MM.1S (cell line): ENCODE measurements at regions not wholly inside any gene's neighbourhood (a gene's known extent, or its start where the extent isn't known, plus 50 kb on each side); places are given as distances from the start of the nearest gene placed in this dataset.

Experiments
- DNase-seq: peaks from one replicate; pipeline ENCODE4 v3.0.0-alpha.2; 2015
- H2AFZ ChIP-seq: fragments of 300-600 bp; sonication (generic); 2 replicates; pipeline ENCODE4 v1.6.0; 2016; ENCODE audit warnings: antibody characterized with exemption, low read length
- H3F3A ChIP-seq: fragments of 300-600 bp; sonication (generic); 2 replicates; pipeline ENCODE4 v1.6.1; 2016; ENCODE audit warnings: mild to moderate bottlenecking, antibody characterized with exemption, low read length, moderate library complexity, mixed read lengths; ENCODE audit not compliant: insufficient read depth
- H3K27ac ChIP-seq: fragments of 300-600 bp; sonication (generic); 2 replicates; pipeline ENCODE4 v1.5.1; 2016; ENCODE audit warnings: mild to moderate bottlenecking, low read length
- H3K27me3 ChIP-seq: fragments of 300-600 bp; sonication (generic); replicated peaks from 2 replicates; pipeline ENCODE4 v1.6.0; 2016; ENCODE audit warnings: low read length; ENCODE audit not compliant: insufficient read depth
- H3K36me3 ChIP-seq: fragments of 300-600 bp; sonication (generic); replicated peaks from 2 replicates; pipeline ENCODE4 v1.6.1; 2016; ENCODE audit warnings: mild to moderate bottlenecking, low read length, mixed read lengths; ENCODE audit not compliant: insufficient read depth
- H3K4me1 ChIP-seq: fragments of 300-600 bp; sonication (generic); 2 replicates; pipeline ENCODE4 v1.6.1; 2016; ENCODE audit warnings: low read length, mixed read lengths
- H3K4me2 ChIP-seq: fragments of 300-600 bp; sonication (generic); 2 replicates; pipeline ENCODE4 v1.6.0; 2016; ENCODE audit warnings: low read depth, low read length
- H3K4me3 ChIP-seq: fragments of 300-600 bp; sonication (generic); 2 replicates; pipeline ENCODE4 v1.5.1; 2016; ENCODE audit warnings: low read length, mixed read lengths
- H3K79me2 ChIP-seq: fragments of 300-600 bp; sonication (generic); 2 replicates; pipeline ENCODE4 v1.6.1; 2016; ENCODE audit warnings: mixed run types, low read length, mixed read lengths
- H3K9ac ChIP-seq: fragments of 300-600 bp; sonication (generic); 2 replicates; pipeline ENCODE4 v1.6.1; 2016; ENCODE audit warnings: low read length, mixed read lengths
- H3K9me2 ChIP-seq: fragments of 300-600 bp; sonication (generic); replicated peaks from 2 replicates; pipeline ENCODE4 v1.6.1; 2016; ENCODE audit warnings: mild to moderate bottlenecking, low read length, mixed read lengths; ENCODE audit not compliant: insufficient read depth
- H3K9me3 ChIP-seq: fragments of 300-600 bp; sonication (generic); replicated peaks from 2 replicates; pipeline ENCODE4 v1.6.1; 2016; ENCODE audit warnings: mild to moderate bottlenecking, low read length, mixed read lengths; ENCODE audit not compliant: insufficient read depth
- H4K20me1 ChIP-seq: fragments of 300-600 bp; sonication (generic); 2 replicates; pipeline ENCODE4 v1.6.1; 2016; ENCODE audit warnings: mild to moderate bottlenecking, low read length, moderate library complexity, mixed read lengths; ENCODE audit not compliant: insufficient read depth
- EZH2 ChIP-seq: fragments of 300-600 bp; sonication (generic); optimal IDR thresholded peaks from 2 replicates; pipeline ENCODE3; 2017; ENCODE audit warnings: low read depth, mild to moderate bottlenecking, antibody characterized with exemption, low read length, mixed read lengths
- EZH2phosphoT487 ChIP-seq: fragments of 300-600 bp; sonication (generic); IDR thresholded peaks from 2 replicates; pipeline ENCODE4 v1.6.1; 2018; ENCODE audit warnings: antibody characterized with exemption, low read length
- TF ChIP-seq, protein P1 (sequence below): fragments of 300-600 bp; sonication (generic); IDR thresholded peaks from 2 replicates; pipeline ENCODE4 v1.5.1; 2016; ENCODE audit warnings: antibody characterized with exemption, low read length, mixed read lengths

DNA sequence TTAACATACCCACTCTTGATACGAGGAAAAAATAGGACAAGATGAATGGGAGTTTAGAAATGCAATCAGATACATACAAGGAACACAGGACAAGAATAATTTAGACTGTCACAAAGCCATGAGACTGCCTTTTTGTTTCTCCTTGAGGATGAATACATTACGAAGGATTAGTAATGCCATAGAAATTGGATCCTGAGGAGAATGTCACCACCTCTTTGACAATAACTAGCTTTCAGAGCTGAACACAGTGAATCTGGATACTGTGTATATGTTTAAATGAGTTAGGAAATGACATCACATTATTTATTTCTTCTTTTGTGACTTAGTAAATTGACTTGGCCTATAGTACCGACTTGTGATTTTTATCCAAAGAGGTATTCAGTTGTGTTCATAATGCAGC lies 596.3 kb upstream of the CNTNAP2 start:
- Histone ChIP-seq H3K36me3 (no peaks in the 10 kb centered on the region), H3K9me3 (no peaks in the 10 kb centered on the region), H3K4me1 (no peaks in the 10 kb centered on the region), H3K4me2 (no peak overlapping the region), H3K9ac (no peak overlapping the region), H3K9me2 (no peaks in the 10 kb centered on the region), H3K27ac (no peak overlapping the region), H3K27me3 (no peaks in the 10 kb centered on the region), H2AFZ (no peak overlapping the region), H4K20me1 (no peaks in the 10 kb centered on the region), H3K79me2 (no peaks in the 10 kb centered on the region), H3F3A (no peaks in the 10 kb centered on the region), H3K4me3 (no peak overlapping the region)
- TF ChIP-seq, protein P1, sequence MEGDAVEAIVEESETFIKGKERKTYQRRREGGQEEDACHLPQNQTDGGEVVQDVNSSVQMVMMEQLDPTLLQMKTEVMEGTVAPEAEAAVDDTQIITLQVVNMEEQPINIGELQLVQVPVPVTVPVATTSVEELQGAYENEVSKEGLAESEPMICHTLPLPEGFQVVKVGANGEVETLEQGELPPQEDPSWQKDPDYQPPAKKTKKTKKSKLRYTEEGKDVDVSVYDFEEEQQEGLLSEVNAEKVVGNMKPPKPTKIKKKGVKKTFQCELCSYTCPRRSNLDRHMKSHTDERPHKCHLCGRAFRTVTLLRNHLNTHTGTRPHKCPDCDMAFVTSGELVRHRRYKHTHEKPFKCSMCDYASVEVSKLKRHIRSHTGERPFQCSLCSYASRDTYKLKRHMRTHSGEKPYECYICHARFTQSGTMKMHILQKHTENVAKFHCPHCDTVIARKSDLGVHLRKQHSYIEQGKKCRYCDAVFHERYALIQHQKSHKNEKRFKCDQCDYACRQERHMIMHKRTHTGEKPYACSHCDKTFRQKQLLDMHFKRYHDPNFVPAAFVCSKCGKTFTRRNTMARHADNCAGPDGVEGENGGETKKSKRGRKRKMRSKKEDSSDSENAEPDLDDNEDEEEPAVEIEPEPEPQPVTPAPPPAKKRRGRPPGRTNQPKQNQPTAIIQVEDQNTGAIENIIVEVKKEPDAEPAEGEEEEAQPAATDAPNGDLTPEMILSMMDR: no peak
- no peak for TF ChIP-seq EZH2phosphoT487
- TF ChIP-seq EZH2: no peak
- no peak for DNase-seq

DNA sequence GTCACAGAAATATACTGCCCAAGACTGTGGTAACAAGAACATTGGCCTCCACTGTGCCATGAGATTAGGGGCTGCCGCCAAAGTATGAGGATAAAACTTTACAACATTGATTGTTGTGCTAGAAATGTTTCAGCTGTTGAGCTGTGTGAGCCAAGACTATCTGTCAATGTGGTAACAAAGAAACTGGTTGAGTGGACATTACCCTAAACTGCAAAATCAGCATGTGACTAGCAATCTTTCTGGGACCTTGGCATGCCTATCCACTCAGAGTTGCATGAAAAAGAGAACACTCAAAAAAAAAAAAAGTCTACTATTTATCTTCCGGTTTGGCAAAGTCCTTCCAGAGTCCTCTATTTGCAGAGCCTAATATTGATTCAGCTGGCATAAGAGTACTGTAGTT lies 605.6 kb upstream of the CNTNAP2 start:
- Histone ChIP-seq H3K9ac (no peak overlapping the region), H3K27ac (no peak overlapping the region), H3K79me2 (no peaks in the 10 kb centered on the region), H3K4me1 (no peaks in the 10 kb centered on the region), H3K9me2 (no peaks in the 10 kb centered on the region), H3K4me3 (no peak overlapping the region), H3F3A (no peaks in the 10 kb centered on the region), H3K36me3 (no peaks in the 10 kb centered on the region), H3K9me3 (no peaks in the 10 kb centered on the region), H3K4me2 (no peak overlapping the region), H4K20me1 (no peaks in the 10 kb centered on the region), H3K27me3 (no peaks in the 10 kb centered on the region), H2AFZ (no peak overlapping the region)
- no peak for DNase-seq
- TF ChIP-seq EZH2phosphoT487 (no peak), EZH2 (no peak)
- TF ChIP-seq, protein P1: no peak

- Histone ChIP-seq H3K4me1 (peaks cover 10% of the 10 kb centered on the region; the same call in 1 of the 2 replicates), H3K4me2 (no peak overlapping the region), H3K4me3 (no peak overlapping the region), H3K9ac (no peak overlapping the region), H3K79me2 (no peaks in the 10 kb centered on the region), H3K36me3 (no peaks in the 10 kb centered on the region), H3K9me3 (no peaks in the 10 kb centered on the region), H3K9me2 (no peaks in the 10 kb centered on the region), H4K20me1 (no peaks in the 10 kb centered on the region), H3F3A (no peaks in the 10 kb centered on the region), H3K27me3 (no peaks in the 10 kb centered on the region), H2AFZ (no peak overlapping the region), H3K27ac (no peak overlapping the region)
- no peak for TF ChIP-seq EZH2
- TF ChIP-seq EZH2phosphoT487: no peak
- TF ChIP-seq, protein P1: no peak
- no peak for DNase-seq
Measured at GRCh38 chr7:145497911-145498525, 618.6 kb upstream of the CNTNAP2 start.
